ENCODE measurements at regions not wholly inside any gene's neighbourhood (a gene's known extent, or its start where the extent isn't known, plus 50 kb on each side); places are given as distances from the start of the nearest gene placed in this dataset.

GRCh38 chr6:6884916-6885315 lies 222.8 kb upstream of the RREB1 start:
- Histone ChIP-seq H3K27me3 (no peaks in the 10 kb centered on the region), H3K36me3 (no peaks in the 10 kb centered on the region), H3K27ac (peak overlapping the region in 3 of 12 donors; percentile 11 to 90 (median 20)), H3K4me1 (peaks cover 0 to 50% (median 0%) of the 10 kb centered on the region in 12 donors), H3K4me3 (no peak overlapping the region), H3K9me3 (no peaks in the 10 kb centered on the region)
- intact Hi-C loops (cut with DNase I), result no loop called here
- no peak for ATAC-seq
- TF ChIP-seq CTCF (IDR thresholded peaks at IDR 0.05) (no peak), POLR2A (IDR thresholded peaks at IDR 0.05) (no peak)
- 85 to 91% (median 87%) methylated on average over 9 of the region's 9 CpGs for WGBS, 4 donors
- DNase-seq, result no peak

GRCh38 chr6:6885521-6886170 lies 222.1 kb upstream of the RREB1 start:
- Histone ChIP-seq H3K27ac (peak overlapping the region in 7 of 12 donors; percentile 2 to 90 (median 28)), H3K9me3 (no peaks in the 10 kb centered on the region), H3K4me3 (peak overlapping the region in 1 of 12 donors; percentile 26), H3K4me1 (peaks cover 0 to 58% (median 3%) of the 10 kb centered on the region in 12 donors), H3K27me3 (no peaks in the 10 kb centered on the region), H3K36me3 (no peaks in the 10 kb centered on the region)
- TF ChIP-seq CTCF (IDR thresholded peaks at IDR 0.05) (no peak), POLR2A (IDR thresholded peaks at IDR 0.05) (no peak)
- 49 to 74% (median 63%) methylated on average over 12 to 16 of the region's 16 CpGs for WGBS, 4 donors
- ATAC-seq (peak; percentile 71 to 85 (median 77)), DNase-seq (peak; percentile 48 to 82 (median 68))
- intact Hi-C loops (cut with DNase I), result no loop called here

GRCh38 chr6:6886171-6886885 lies 221.4 kb upstream of the RREB1 start:
- H3K4me1 ChIP-seq, result peaks cover 0 to 62% (median 6%) of the 10 kb centered on the region in 12 donors
- no peak for DNase-seq
- H3K27ac ChIP-seq, result peak overlapping the region in 5 of 12 donors; percentile 2 to 90 (median 34)
- intact Hi-C loops (cut with DNase I), result no loop called here
- 76 to 79% (median 78%) methylated on average over 12 to 13 of the region's 13 CpGs for WGBS, 4 donors
- H3K9me3 ChIP-seq, result no peaks in the 10 kb centered on the region
- no peaks in the 10 kb centered on the region for H3K27me3 ChIP-seq
- no peak for TF ChIP-seq POLR2A (IDR thresholded peaks at IDR 0.05)
- no peak for TF ChIP-seq CTCF (IDR thresholded peaks at IDR 0.05)
- peak in 2 of 4 donors; percentile 5 to 17 for ATAC-seq
- H3K4me3 ChIP-seq, result peak overlapping the region in 1 of 12 donors; percentile 26
- no peaks in the 10 kb centered on the region for H3K36me3 ChIP-seq

GRCh38 chr6:6886886-6887285 lies 220.9 kb upstream of the RREB1 start:
- no peaks in the 10 kb centered on the region for H3K36me3 ChIP-seq
- WGBS, 4 donors, result 88 to 94% (median 92%) methylated on average over 4 to 9 of the region's 9 CpGs
- H3K9me3 ChIP-seq, result no peaks in the 10 kb centered on the region
- TF ChIP-seq CTCF (IDR thresholded peaks at IDR 0.05) (no peak), POLR2A (IDR thresholded peaks at IDR 0.05) (no peak)
- H3K27me3 ChIP-seq, result no peaks in the 10 kb centered on the region
- intact Hi-C loops (cut with DNase I), result no loop called here
- peaks cover 0 to 63% (median 9%) of the 10 kb centered on the region in 12 donors for H3K4me1 ChIP-seq
- no peak overlapping the region for H3K27ac ChIP-seq
- ATAC-seq, result no peak
- no peak for DNase-seq
- no peak overlapping the region for H3K4me3 ChIP-seq

Measured in heart left ventricle (tissue), 16 donors.